ENCODE measurements at regions not wholly inside any gene's neighbourhood (a gene's known extent, or its start where the extent isn't known, plus 50 kb on each side); places are given as distances from the start of the nearest gene placed in this dataset.
"Not testable (repeated sequence)": the region's sequence is repeated elsewhere in the genome, so short reads cannot be mapped to it uniquely, and the experiment has no call there.

DNA sequence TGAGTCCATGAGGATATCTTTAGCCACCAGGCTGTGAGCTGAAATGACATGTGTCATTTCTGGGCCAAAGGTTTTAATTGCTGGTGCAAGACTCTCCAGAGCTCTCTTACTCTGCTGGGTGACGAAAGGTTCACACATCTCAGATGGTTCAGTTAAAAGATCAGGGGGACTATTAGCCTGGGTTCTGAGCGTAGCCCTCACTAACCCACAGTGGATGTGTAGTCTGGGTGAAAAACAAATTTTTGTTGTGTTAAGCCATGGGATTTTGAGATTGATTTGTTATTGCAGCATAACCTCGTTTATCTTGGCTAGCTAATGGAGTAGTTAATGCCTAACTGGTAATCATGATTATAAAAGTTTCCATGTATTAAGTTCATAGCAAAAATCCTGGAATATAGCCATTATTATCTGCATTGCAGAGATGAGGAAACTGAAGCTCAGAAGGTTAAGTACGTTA lies 251.5 kb downstream of the RMST start:
- DNase-seq: no peak

- no peak for DNase-seq
These were observed 253.8 kb downstream of the RMST start for GRCh38 chr12:97716356-97716755.

DNA sequence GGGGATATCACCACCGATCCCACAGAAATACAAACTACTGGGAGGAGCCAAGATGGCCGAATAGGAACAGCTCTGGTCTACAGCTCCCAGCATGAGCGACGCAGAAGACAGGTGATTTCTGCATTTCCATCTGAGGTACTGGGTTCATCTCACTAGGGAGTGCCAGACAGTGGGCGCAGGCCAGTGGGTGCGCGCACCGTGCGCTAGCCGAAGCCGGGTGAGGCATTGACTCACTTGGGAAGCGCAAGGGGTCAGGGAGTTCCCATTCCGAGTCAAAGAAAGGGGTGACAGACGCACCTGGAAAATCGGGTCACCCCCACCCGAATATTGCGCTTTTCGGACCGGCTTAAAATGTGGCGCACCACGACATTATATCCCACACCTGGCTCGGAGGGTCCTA lies 261.2 kb downstream of the RMST start:
- not testable (repeated sequence) for DNase-seq

GRCh38 chr12:97745406-97746101 lies 282.9 kb downstream of the RMST start:
- DNase-seq: no peak

DNA sequence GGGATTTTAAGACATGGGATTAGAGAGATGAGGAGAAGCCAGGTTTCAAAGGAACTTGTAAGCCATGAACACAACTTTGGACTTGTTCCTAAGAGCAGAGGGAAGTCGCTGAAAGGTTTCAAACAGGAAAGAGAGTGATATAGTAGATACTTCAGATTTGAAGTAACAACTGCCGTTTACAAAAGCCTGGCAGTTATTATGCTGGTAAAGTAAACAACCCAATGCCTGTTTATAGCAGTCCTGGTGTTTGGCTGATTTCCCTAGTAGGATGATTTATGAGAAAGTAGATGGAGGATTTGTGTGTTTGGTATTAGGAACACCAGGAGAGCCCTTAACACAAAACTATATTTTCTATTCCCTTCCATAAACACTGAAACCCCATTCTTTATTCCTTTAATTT lies 285.7 kb downstream of the RMST start:
- no peak for DNase-seq

DNA sequence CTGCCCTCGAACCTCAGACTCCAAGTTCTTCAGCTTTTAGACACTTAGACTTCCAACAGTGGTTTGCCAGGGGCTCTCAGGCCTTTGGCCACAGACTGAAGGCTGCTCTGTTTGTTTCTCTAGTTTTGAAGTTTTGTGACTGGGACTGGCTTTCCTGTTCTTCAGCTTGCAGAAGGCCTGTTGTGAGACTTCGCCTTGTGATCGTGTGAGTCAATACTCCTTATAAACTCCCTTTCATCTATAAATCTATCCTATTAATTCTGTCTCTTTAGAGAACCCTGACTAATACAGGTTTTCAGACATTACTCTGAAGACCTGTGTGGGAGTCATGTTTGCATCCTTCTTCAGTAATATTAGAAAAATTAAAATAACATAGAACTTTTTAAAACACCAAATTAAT lies 289.1 kb downstream of the RMST start:
- no peak for DNase-seq

DNA sequence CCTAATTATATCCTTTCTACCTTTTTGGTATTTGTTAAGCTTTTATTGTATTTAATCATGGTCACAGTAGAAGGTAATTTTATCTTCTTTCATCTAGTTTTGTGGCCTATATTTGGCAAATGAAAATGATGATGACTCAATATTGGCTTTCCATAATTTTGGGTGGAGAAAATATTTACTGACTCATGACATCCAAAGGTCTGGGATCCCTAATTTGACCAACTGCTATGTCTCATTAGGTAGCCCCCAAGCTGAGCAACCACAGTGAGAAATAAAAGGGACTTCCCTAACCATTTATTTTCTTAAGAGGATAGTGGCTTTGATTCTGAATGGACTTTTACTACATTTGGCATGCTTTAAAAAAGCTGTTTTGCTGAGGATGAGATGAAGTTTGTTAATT lies 289.5 kb downstream of the RMST start:
- DNase-seq: no peak

DNA sequence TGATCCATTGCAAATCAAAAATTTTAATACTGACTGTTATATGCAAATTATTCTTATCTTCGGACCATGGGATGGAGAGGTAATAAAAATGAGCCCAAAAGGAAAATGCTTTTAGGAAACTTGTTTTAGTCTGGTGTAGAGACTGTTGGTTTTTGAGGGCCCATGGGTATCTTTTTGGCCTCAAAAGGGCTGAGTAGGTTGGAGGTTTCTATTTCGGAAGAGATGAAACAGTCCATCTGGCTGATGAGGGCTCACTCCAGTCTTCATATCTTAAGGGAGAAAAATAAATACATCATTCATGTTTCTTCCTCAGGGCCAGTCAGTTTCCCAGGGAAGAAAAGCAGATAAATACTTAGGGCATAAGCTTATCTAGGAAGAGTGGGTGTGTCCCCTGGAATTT lies 290.7 kb downstream of the RMST start:
- DNase-seq: no peak

- DNase-seq: no peak
These were observed 291.7 kb downstream of the RMST start for GRCh38 chr12:97754306-97754705.

DNA sequence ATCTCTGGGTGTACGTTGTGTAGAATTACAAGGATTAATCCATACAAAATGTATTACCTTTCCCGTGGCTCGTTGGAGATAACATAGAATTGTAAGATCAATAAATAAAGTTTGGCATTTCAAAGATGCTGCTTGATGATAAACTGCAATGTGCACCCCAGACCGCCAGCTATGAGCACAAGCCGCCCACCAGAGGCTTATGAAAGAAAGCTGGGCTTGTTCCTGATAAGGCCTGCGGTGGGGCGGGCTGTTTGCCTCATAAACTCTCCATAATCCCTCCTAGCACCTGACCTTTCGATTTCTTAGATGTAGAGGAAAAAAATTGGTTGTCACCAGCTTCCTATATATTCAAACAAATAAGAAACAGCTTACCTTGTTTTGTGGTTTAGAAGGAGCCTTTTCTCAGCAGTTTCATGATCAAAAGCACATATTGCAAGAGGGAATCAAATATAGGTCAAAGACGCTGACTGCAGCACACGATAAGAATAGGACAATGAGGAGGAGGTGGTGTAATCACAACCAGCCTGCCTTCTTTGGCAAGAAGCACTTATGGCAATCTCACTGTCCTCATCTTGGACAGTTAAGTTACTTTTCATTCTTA lies 293.6 kb downstream of the RMST start:
- DNase-seq: no peak

DNA sequence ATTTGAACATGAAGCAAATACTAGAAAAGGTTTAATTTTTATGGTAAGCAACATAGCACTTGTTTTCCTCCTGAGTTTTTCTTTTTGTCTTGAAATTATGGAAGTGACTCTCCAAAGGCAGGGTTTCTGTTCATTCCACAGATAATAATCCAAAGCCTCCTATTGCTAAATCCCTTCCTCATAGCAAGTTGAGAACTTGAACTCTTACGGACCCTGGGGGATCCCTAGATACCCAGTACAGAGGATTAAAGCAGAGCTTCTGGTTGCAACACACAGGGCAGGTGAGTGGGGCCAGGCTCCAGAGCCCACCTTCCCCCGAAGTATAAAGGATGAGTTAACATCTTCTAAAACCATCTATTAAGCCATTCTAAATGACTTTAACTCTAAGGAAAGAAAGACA lies 294.1 kb downstream of the RMST start:
- DNase-seq: no peak

DNA sequence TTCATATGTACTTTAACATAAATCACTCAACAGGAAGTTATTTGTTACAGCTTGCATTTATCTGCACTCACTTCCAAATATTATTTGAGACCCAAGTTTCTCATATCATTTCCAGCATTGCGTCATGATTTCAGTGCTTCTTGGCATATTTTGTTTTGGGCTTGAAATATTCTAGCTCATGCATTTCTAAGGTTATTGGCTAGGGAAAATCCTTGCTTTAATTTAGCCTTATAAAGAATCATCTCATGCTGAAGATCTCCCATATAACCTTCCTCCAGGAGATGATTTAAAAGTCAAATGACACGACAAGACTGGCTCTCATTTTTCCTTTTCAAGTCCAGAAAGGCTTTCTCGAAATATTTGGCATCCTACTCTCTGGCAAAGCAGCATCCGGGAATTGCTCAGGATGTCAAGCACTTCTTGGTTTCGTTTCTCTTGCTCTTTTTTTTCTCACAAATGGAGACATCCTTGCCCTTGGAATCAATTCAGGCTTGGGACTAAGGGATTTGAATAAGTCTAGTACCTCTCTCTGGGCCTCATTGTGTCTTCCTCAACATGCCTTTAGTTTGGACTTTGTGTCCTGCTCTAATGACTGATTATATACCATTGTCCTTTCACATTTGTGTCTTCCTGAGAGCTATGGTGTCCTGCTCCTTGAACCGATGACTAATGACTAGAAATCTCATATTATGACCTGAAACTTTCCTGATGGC lies 295.0 kb downstream of the RMST start:
- no peak for DNase-seq

DNA sequence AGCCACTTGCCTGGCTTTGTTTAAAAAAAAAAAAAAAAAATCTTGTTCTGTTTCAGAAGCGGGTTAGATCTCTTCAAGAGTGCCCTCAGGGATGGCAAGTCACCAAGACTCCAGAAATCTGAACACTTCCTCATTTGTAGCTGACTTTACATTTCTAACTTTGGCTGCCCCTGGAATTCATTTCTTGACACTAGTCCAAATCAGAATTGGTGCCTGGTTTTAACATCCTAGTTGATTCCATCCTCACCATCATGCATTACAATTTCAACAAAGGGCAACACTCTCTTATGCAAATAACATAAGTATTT lies 295.5 kb downstream of the RMST start:
- no peak for DNase-seq

- DNase-seq: no peak
These were observed 296.0 kb downstream of the RMST start for GRCh38 chr12:97758586-97758985.

GRCh38 chr12:97760601-97761000 lies 298.0 kb downstream of the RMST start:
- no peak for DNase-seq

DNA sequence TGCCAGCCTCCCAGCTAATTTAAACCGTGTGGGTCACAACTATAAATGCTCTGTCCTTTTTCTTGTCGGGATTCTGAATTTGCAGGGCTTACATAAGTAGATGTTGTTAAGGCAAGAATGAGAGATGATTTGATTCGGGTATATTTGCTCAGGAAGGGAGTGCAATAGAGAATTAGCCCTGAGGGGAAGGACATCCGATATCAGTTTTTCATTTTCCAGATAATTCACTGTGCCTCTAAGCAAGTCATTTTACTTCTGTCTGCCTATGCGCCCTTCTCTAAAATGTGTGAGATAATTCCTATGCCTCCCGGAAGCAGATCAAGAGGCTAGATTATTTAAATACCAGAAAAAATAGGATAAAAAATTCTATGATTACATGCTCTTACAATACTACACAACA lies 300.5 kb downstream of the RMST start:
- DNase-seq: no peak

GRCh38 chr12:97764700-97765099 lies 302.1 kb downstream of the RMST start:
- no peak for DNase-seq

GRCh38 chr12:97767347-97767746 lies 304.7 kb downstream of the RMST start:
- DNase-seq: no peak

GRCh38 chr12:97778111-97778510 lies 315.5 kb downstream of the RMST start:
- no peak for DNase-seq

DNA sequence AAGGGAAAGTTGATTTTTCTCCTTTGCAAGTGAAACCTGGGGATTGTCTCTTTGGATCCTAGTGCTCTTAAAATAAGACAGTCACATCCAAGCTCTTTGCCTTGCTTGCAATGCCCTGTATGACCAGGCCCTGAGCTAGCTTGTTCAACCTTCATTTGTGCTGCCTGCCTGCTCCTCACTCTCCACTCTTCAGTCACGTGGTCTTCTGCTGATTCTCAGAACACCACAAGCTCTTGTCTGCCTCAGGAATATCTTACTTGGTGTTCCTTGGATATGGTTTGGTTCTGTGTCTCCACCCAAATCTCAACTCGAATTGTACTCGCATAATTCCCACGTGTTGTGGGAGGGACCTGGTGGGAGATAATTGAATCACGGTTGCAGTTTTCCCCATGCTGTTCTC lies 318.7 kb downstream of the RMST start:
- DNase-seq: no peak

DNA sequence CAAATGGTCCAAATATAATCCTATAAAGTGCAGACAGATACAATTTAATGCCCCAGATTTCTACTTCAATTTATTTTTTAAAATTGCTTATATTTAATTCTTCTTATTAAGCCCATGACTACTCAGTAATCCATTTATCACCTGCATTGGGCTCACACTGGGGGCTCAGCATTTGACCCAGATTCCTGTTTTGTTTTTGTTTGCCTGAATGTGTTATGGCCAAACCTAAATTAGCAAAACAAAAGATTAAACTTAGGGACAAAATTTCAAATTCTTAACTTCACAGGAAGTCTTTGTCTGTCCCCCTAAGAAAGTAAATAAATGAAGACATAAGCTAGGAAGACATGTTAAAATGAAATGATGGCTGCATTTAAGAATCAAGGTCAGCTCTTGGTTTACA lies 322.3 kb downstream of the RMST start:
- no peak for DNase-seq

- no peak for DNase-seq
These were observed 327.7 kb downstream of the RMST start for GRCh38 chr12:97790281-97790680.

DNA sequence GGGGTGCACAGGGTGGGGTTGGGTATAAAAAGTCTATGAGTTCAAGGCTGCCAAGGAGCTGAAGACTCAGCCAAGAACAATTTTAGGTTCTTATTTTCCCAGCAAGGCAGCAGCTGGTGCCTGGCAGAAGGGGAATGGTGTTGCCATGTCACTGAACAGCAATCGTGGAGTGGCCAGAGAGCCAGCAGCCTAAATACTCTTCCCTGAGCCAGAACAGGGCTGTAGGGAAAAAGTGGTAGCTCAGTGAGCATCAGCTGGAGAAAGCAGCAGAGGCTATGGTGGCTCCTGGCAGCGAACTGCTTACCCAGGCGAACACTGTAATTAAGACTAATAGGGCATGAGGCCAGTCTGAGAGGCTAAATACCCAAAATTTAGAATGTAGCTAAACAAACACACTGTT lies 334.9 kb downstream of the RMST start:
- no peak for DNase-seq

DNA sequence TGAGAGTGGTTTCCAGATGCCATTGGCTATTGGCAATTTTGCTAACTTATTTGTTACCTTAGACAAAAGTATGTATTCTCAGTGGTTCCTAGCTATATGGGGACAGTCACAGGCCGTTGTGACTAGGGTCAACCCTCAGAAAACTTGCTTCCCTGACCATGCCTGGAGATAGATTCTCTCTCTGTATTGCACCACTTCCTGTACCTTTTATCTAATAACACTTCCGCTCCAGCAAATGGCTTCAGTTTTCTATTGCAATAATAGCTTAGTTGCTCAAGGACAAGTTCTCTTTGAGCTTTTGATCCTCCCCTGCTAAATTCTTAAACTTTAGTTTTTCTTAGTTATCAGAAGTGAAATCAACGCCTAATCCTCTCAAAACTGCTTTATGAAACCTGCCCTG lies 338.0 kb downstream of the RMST start:
- DNase-seq: no peak
